Middle frontal gyrus (tissue), 1 donor: ENCODE measurements at regions not wholly inside any gene's neighbourhood (a gene's known extent, or its start where the extent isn't known, plus 50 kb on each side); places are given as distances from the start of the nearest gene placed in this dataset.

ENCODE experiments used
- DNase-seq: peaks from one replicate; pipeline ENCODE4 v3.0.0-alpha.2; 2015; ENCODE audit warnings: low spot score; ENCODE audit errors: extremely low spot score

- DNase-seq: no peak
Measured at GRCh38 chr21:22544747-22545146, 1546.5 kb downstream of the NCAM2 start.

GRCh38 chr21:22552390-22552789 is 1554.2 kb downstream of the NCAM2 start:
- no peak for DNase-seq

- no peak for DNase-seq
Measured at GRCh38 chr21:22554690-22555316, 1556.6 kb downstream of the NCAM2 start.

- no peak for DNase-seq
Measured at GRCh38 chr21:22556829-22557228, 1558.6 kb downstream of the NCAM2 start.

- no peak for DNase-seq
Measured at GRCh38 chr21:22561946-22562345, 1563.7 kb downstream of the NCAM2 start.

- DNase-seq: no peak
Measured at GRCh38 chr21:22573834-22574233, 1575.6 kb downstream of the NCAM2 start.

- DNase-seq: no peak
Measured at GRCh38 chr21:22575165-22575584, 1577.0 kb downstream of the NCAM2 start.

GRCh38 chr21:22579741-22580140 is 1581.5 kb downstream of the NCAM2 start:
- no peak for DNase-seq

GRCh38 chr21:22582026-22582425 is 1583.8 kb downstream of the NCAM2 start:
- DNase-seq: no peak

GRCh38 chr21:22584308-22584707 is 1586.1 kb downstream of the NCAM2 start:
- DNase-seq: no peak

- no peak for DNase-seq
Measured at GRCh38 chr21:22585558-22585957, 1587.3 kb downstream of the NCAM2 start.

- DNase-seq: no peak
Measured at GRCh38 chr21:22597660-22598255, 1599.5 kb downstream of the NCAM2 start.

- DNase-seq: no peak
Measured at GRCh38 chr21:22609802-22610201, 1611.6 kb downstream of the NCAM2 start.

- no peak for DNase-seq
Measured at GRCh38 chr21:22627911-22628310, 1629.7 kb downstream of the NCAM2 start.

GRCh38 chr21:22630953-22631465 is 1632.8 kb downstream of the NCAM2 start:
- DNase-seq: no peak

GRCh38 chr21:22632176-22632575 is 1634.0 kb downstream of the NCAM2 start:
- DNase-seq: no peak

GRCh38 chr21:22649246-22649645 is 1651.0 kb downstream of the NCAM2 start:
- no peak for DNase-seq

- no peak for DNase-seq
Measured at GRCh38 chr21:22650226-22650625, 1652.0 kb downstream of the NCAM2 start.

GRCh38 chr21:22657781-22658180 is 1659.6 kb downstream of the NCAM2 start:
- DNase-seq: no peak

GRCh38 chr21:22670148-22670547 is 1671.9 kb downstream of the NCAM2 start:
- no peak for DNase-seq

GRCh38 chr21:22679207-22679606 is 1681.0 kb downstream of the NCAM2 start:
- no peak for DNase-seq

- DNase-seq: peak; percentile 56
Measured at GRCh38 chr21:22691658-22692057, 1693.4 kb downstream of the NCAM2 start.

- no peak for DNase-seq
Measured at GRCh38 chr21:22703521-22703920, 1705.3 kb downstream of the NCAM2 start.
